ENCODE measurements at regions not wholly inside any gene's neighbourhood (a gene's known extent, or its start where the extent isn't known, plus 50 kb on each side); places are given as distances from the start of the nearest gene placed in this dataset.

DNA sequence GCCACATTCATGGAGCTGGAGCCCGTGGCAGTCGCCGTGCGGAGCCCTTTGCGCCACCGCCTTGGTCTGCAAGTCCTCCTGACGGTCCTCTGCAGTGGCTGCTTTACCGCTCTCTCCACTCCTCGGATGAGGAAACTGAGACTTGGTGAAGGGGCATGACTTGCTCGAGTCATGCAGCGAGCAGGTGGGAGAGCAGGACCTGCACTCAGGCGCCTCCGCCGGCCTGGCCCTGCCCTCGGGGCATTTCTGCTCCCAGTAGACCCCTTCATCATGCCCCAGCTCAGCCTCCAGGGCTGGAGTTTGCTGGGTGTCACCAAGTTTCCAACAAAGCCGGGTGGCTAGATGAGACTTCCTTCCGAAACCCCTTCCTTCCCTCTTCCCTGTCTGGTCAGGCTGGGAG lies 100.0 kb upstream of the TARDBP start:
- no peak overlapping the region for H3K27ac ChIP-seq (ENCODE audit: low read length)
- no peak overlapping the region for H3K4me3 Mint-ChIP-seq
- 91% methylated on average over 16 of the region's 17 CpGs for WGBS (ENCODE audit: insufficient coverage)
- H3K27me3 ChIP-seq (replicated peaks in 1 of 2; ENCODE audit: control insufficient read depth in 2 of 2, extremely low read depth in 1 of 2, insufficient read depth in 2 of 2, low read length in 1 of 2): peaks cover 0 to 46% of the 10 kb centered on the region in 2 experiments
- DNase-seq (no peak), ATAC-seq (replicated peaks in 1 of 4) (no peak)
- no peak overlapping the region for H3K4me3 ChIP-seq (ENCODE audit: control insufficient read depth in 1 of 2, extremely low read depth in 1 of 2, low read length in 1 of 2)
- H3K4me1 Mint-ChIP-seq: peaks cover 16 to 23% (median 21%) of the 10 kb centered on the region in 3 donors
- no peaks in the 10 kb centered on the region for H3K36me3 Mint-ChIP-seq
- H3K4me1 ChIP-seq (ENCODE audit: control insufficient read depth in 1 of 2, extremely low read depth in 1 of 2, insufficient read depth in 2 of 2, low read length in 2 of 2): peaks cover 17 to 35% of the 10 kb centered on the region in 2 experiments
- H3K36me3 ChIP-seq (ENCODE audit: control insufficient read depth in 2 of 2, extremely low read depth in 1 of 2, insufficient read depth in 1 of 2, low read length in 1 of 2): no peaks in the 10 kb centered on the region
- ChIA-PET CTCF (no interaction called here), POLR2A (no interaction called here)
- no peaks in the 10 kb centered on the region for H3K9me3 ChIP-seq
- H3K27ac Mint-ChIP-seq: no peak overlapping the region
- no peaks in the 10 kb centered on the region for H3K9me3 Mint-ChIP-seq
- peaks cover 0 to 4% of the 10 kb centered on the region in 2 donors for H3K27me3 Mint-ChIP-seq

GRCh38 chr1:10914056-10914455 lies 98.4 kb upstream of the TARDBP start:
- H3K9me3 ChIP-seq: no peaks in the 10 kb centered on the region
- DNase-seq (no peak), ATAC-seq (replicated peaks in 1 of 4) (no peak)
- WGBS (ENCODE audit: insufficient coverage): 91% methylated on average over 4 of the region's 5 CpGs
- no peak overlapping the region for H3K27ac ChIP-seq (ENCODE audit: low read length)
- peaks cover 24 to 48% of the 10 kb centered on the region in 2 experiments for H3K4me1 ChIP-seq (ENCODE audit: control insufficient read depth in 1 of 2, extremely low read depth in 1 of 2, insufficient read depth in 2 of 2, low read length in 2 of 2)
- no peak overlapping the region for H3K4me3 ChIP-seq (ENCODE audit: control insufficient read depth in 1 of 2, extremely low read depth in 1 of 2, low read length in 1 of 2)
- Mint-ChIP-seq H3K36me3 (no peaks in the 10 kb centered on the region), H3K27ac (peak overlapping the region in 1 of 2 donors; percentile 2), H3K27me3 (peaks cover 0 to 4% of the 10 kb centered on the region in 2 donors), H3K9me3 (no peaks in the 10 kb centered on the region), H3K4me3 (no peak overlapping the region), H3K4me1 (peaks cover 28 to 34% (median 32%) of the 10 kb centered on the region in 3 donors)
- ChIA-PET CTCF (no interaction called here), POLR2A (no interaction called here)
- H3K27me3 ChIP-seq (replicated peaks in 1 of 2; ENCODE audit: control insufficient read depth in 2 of 2, extremely low read depth in 1 of 2, insufficient read depth in 2 of 2, low read length in 1 of 2): peaks cover 0 to 44% of the 10 kb centered on the region in 2 experiments
- no peaks in the 10 kb centered on the region for H3K36me3 ChIP-seq (ENCODE audit: control insufficient read depth in 2 of 2, extremely low read depth in 1 of 2, insufficient read depth in 1 of 2, low read length in 1 of 2)

DNA sequence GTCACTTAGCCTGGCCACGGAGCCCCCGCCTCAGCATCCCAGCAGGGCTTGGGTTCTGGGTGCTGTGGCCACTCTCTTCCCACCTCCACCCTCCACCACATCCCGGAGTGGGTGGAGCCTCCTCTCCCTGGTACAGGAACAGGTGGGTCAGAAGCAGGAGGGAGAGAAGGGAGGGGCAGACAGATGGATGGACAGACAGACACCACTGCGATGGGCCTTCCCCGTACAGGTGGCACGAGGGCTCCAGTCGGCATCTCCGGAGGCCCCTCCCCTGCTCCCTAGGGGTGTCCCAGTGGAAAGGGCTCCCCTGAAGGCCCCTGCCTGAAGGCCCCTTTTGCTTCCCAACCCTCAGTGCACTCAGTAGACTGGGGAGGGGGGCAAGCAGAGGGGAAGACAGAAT lies 96.9 kb upstream of the TARDBP start:
- Mint-ChIP-seq H3K27ac (no peak overlapping the region), H3K9me3 (no peaks in the 10 kb centered on the region), H3K4me1 (peaks cover 28 to 34% (median 32%) of the 10 kb centered on the region in 3 donors), H3K36me3 (no peaks in the 10 kb centered on the region), H3K4me3 (peak overlapping the region in 1 of 3 donors; percentile 73), H3K27me3 (peaks cover 0 to 4% of the 10 kb centered on the region in 2 donors)
- no peak for ATAC-seq (replicated peaks in 1 of 4)
- no peak overlapping the region for H3K27ac ChIP-seq (ENCODE audit: low read length)
- DNase-seq: no peak
- H3K9me3 ChIP-seq: no peaks in the 10 kb centered on the region
- peaks cover 24 to 35% of the 10 kb centered on the region in 2 experiments for H3K4me1 ChIP-seq (ENCODE audit: control insufficient read depth in 1 of 2, extremely low read depth in 1 of 2, insufficient read depth in 2 of 2, low read length in 2 of 2)
- H3K36me3 ChIP-seq (ENCODE audit: control insufficient read depth in 2 of 2, extremely low read depth in 1 of 2, insufficient read depth in 1 of 2, low read length in 1 of 2): no peaks in the 10 kb centered on the region
- peaks cover 0 to 43% of the 10 kb centered on the region in 2 experiments for H3K27me3 ChIP-seq (replicated peaks in 1 of 2; ENCODE audit: control insufficient read depth in 2 of 2, extremely low read depth in 1 of 2, insufficient read depth in 2 of 2, low read length in 1 of 2)
- no peak overlapping the region for H3K4me3 ChIP-seq (ENCODE audit: control insufficient read depth in 1 of 2, extremely low read depth in 1 of 2, low read length in 1 of 2)
- WGBS (ENCODE audit: insufficient coverage): 100% methylated on average over 2 of the region's 8 CpGs
- POLR2A ChIA-PET: no interaction called here
- CTCF ChIA-PET: no interaction called here

GRCh38 chr1:10916311-10916710 lies 96.1 kb upstream of the TARDBP start:
- H3K4me3 Mint-ChIP-seq: peak overlapping the region in 1 of 3 donors; percentile 73
- H3K4me3 ChIP-seq (ENCODE audit: control insufficient read depth in 1 of 2, extremely low read depth in 1 of 2, low read length in 1 of 2): no peak overlapping the region
- ATAC-seq (replicated peaks in 1 of 4): no peak
- DNase-seq: no peak
- no peaks in the 10 kb centered on the region for H3K9me3 Mint-ChIP-seq
- H3K27ac ChIP-seq (ENCODE audit: low read length): no peak overlapping the region
- peaks cover 28 to 34% (median 32%) of the 10 kb centered on the region in 3 donors for H3K4me1 Mint-ChIP-seq
- CTCF ChIA-PET: interaction anchor here in 1 of 2 donors (0.6 kb wide), 1 partner anchor 17 kb away, joined by 4 read pairs; no protein-coding TSS in a partner anchor
- H3K9me3 ChIP-seq: no peaks in the 10 kb centered on the region
- H3K27me3 Mint-ChIP-seq: peaks cover 0 to 4% of the 10 kb centered on the region in 2 donors
- no peaks in the 10 kb centered on the region for H3K36me3 Mint-ChIP-seq
- H3K4me1 ChIP-seq (ENCODE audit: control insufficient read depth in 1 of 2, extremely low read depth in 1 of 2, insufficient read depth in 2 of 2, low read length in 2 of 2): peaks cover 24 to 35% of the 10 kb centered on the region in 2 experiments
- no peaks in the 10 kb centered on the region for H3K36me3 ChIP-seq (ENCODE audit: control insufficient read depth in 2 of 2, extremely low read depth in 1 of 2, insufficient read depth in 1 of 2, low read length in 1 of 2)
- POLR2A ChIA-PET: no interaction called here
- peaks cover 0 to 38% of the 10 kb centered on the region in 2 experiments for H3K27me3 ChIP-seq (replicated peaks in 1 of 2; ENCODE audit: control insufficient read depth in 2 of 2, extremely low read depth in 1 of 2, insufficient read depth in 2 of 2, low read length in 1 of 2)
- WGBS (ENCODE audit: insufficient coverage): no CpG with 5 or more reads among the region's 5 CpGs
- no peak overlapping the region for H3K27ac Mint-ChIP-seq

GRCh38 chr1:10916991-10917390 lies 95.5 kb upstream of the TARDBP start:
- Histone ChIP-seq H3K9me3 (no peaks in the 10 kb centered on the region), H3K27me3 (replicated peaks in 1 of 2; ENCODE audit: control insufficient read depth in 2 of 2, extremely low read depth in 1 of 2, insufficient read depth in 2 of 2, low read length in 1 of 2) (peaks cover 0 to 34% of the 10 kb centered on the region in 2 experiments), H3K4me1 (ENCODE audit: control insufficient read depth in 1 of 2, extremely low read depth in 1 of 2, insufficient read depth in 2 of 2, low read length in 2 of 2) (peaks cover 24 to 35% of the 10 kb centered on the region in 2 experiments), H3K36me3 (ENCODE audit: control insufficient read depth in 2 of 2, extremely low read depth in 1 of 2, insufficient read depth in 1 of 2, low read length in 1 of 2) (no peaks in the 10 kb centered on the region), H3K4me3 (ENCODE audit: control insufficient read depth in 1 of 2, extremely low read depth in 1 of 2, low read length in 1 of 2) (no peak overlapping the region), H3K27ac (ENCODE audit: low read length) (no peak overlapping the region)
- peaks cover 0 to 4% of the 10 kb centered on the region in 2 donors for H3K27me3 Mint-ChIP-seq
- no peak for DNase-seq
- ChIA-PET POLR2A (no interaction called here), CTCF (no interaction called here)
- WGBS (ENCODE audit: insufficient coverage): 64% methylated on average over 7 of the region's 10 CpGs
- H3K27ac Mint-ChIP-seq: peak overlapping the region in 1 of 2 donors; percentile 89
- no peak for ATAC-seq (replicated peaks in 1 of 4)
- H3K9me3 Mint-ChIP-seq: no peaks in the 10 kb centered on the region
- H3K4me3 Mint-ChIP-seq: peak overlapping the region in 2 of 3 donors; percentile 40 to 73
- H3K4me1 Mint-ChIP-seq: peaks cover 28 to 34% (median 32%) of the 10 kb centered on the region in 3 donors
- H3K36me3 Mint-ChIP-seq: no peaks in the 10 kb centered on the region

DNA sequence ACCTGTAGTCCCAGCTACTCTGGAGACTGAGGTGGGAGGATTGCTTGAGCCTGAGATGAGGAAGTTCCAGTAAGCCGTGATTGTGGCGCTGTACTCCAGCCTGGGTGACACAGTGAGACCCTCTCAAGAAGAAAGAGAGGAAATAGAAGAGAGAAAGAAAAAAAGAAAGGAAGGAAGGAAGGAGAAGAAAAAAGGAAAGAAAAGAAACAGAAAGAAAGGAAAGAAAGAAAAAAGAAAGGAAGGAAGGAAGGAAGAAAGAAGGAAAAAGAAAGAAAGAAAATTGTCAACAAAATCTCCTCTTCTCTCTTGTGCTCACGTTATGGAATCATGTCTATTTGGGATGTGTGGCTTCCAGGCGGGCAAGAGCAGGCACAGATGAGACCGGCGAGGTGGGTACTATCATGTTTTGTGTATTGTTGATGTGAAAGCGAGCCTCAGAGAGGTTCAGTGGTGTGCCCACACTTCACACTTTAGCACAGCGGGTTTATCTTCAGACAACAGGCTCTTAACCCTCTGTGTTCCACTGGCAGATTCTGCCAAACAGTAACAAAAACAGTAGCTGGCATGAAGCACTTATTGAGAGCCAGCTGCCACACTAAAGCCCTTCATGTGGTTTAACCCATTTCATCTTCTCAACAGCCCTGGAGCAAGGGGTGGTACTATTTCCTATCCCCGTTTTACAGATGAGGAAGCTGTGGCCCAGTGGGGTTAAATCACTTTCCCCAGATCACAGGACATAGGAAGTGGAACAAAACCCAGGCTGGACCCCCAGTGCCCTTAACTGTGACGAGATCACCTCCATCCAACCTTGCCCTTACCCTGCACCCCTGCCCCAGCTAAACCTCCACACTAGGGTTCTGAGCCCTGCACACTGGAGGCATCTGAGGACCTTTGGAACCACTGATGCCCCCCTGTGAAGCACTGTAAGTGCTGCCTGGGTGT lies 94.7 kb upstream of the TARDBP start:
- Histone ChIP-seq H3K9me3 (no peaks in the 10 kb centered on the region), H3K36me3 (ENCODE audit: control insufficient read depth in 2 of 2, extremely low read depth in 1 of 2, insufficient read depth in 1 of 2, low read length in 1 of 2) (no peaks in the 10 kb centered on the region), H3K27me3 (replicated peaks in 1 of 2; ENCODE audit: control insufficient read depth in 2 of 2, extremely low read depth in 1 of 2, insufficient read depth in 2 of 2, low read length in 1 of 2) (peaks cover 0 to 31% of the 10 kb centered on the region in 2 experiments), H3K4me1 (ENCODE audit: control insufficient read depth in 1 of 2, extremely low read depth in 1 of 2, insufficient read depth in 2 of 2, low read length in 2 of 2) (peaks cover 24 to 35% of the 10 kb centered on the region in 2 experiments), H3K27ac (ENCODE audit: low read length) (no peak overlapping the region), H3K4me3 (ENCODE audit: control insufficient read depth in 1 of 2, extremely low read depth in 1 of 2, low read length in 1 of 2) (peak overlapping the region in 1 of 2 donors; percentile 25)
- Mint-ChIP-seq H3K4me3 (peak overlapping the region; percentile 40 to 73 (median 72)), H3K27me3 (peaks cover 0 to 4% of the 10 kb centered on the region in 2 donors), H3K36me3 (no peaks in the 10 kb centered on the region), H3K4me1 (peaks cover 28 to 34% (median 32%) of the 10 kb centered on the region in 3 donors), H3K9me3 (no peaks in the 10 kb centered on the region), H3K27ac (peak overlapping the region in 1 of 2 donors; percentile 89)
- ChIA-PET POLR2A (no interaction called here), CTCF (interaction anchor here (0.5 to 1.0 kb wide), 4 partner anchors 14 to 1783 kb away, joined by 3 to 6 read pairs (median 5); no protein-coding TSS in a partner anchor)
- DNase-seq (peak in 16 of 35 experiments; percentile 18 to 62 (median 30)), ATAC-seq (replicated peaks in 1 of 4) (peak; percentile 73 to 90 (median 82))
- WGBS (ENCODE audit: insufficient coverage): 5% methylated on average over 2 of the region's 10 CpGs
